K562 (cell line): ENCODE measurements at regions not wholly inside any gene's neighbourhood (a gene's known extent, or its start where the extent isn't known, plus 50 kb on each side); places are given as distances from the start of the nearest gene placed in this dataset.

Experiments
- ATAC-seq: fragments of 200-7000 bp; cut with Tn5 transposase; 3 replicates; pipeline ENCODE4 v1.9.1; 2020; ENCODE audit warnings: moderate library complexity
- BruUV-seq: library from RNA; stranded (reverse); fragments of 400-500 nt; replicated peaks from 2 replicates; lab custom pipeline; 2021; lab: Mats Ljungman, UMichigan
- CTCF ChIA-PET: fragments of 300-600 bp; formaldehyde crosslinking; extraction: SDS; loops from one replicate; lab custom pipeline; 2021; ENCODE audit warnings: low intra/inter-chr PET ratio; lab: Yijun Ruan, JAX
- POLR2A ChIA-PET: fragments of 300-600, 350-650 bp; sonication (Branson Sonifier 250); formaldehyde crosslinking; extraction: SDS; loops from one replicate; lab custom pipeline; 2021; ENCODE audit warnings: antibody characterized with exemption, inconsistent platforms; lab: Yijun Ruan, JAX
- DNase-seq, 4 experiments: peaks; one replicate each; pipeline versions ENCODE4 v3.0.0 to v3.0.0-alpha.2; 2011 to 2018; ENCODE audit warnings: low spot score in 3 of 4, mixed read lengths in 3 of 4; ENCODE audit errors: extremely low read depth in 1 of 4
- FAIRE-seq: peaks from 2 replicates; lab custom pipeline; 2011; peaks lifted over from hg19 to GRCh38; lab: Jason Lieb, UNC
- H2AFZ ChIP-seq: 2 replicates; pipeline ENCODE4 v1.6.0; 2011; ENCODE audit warnings: low read depth, low read length, control low read depth, inconsistent platforms
- H3K27ac ChIP-seq: fragments of 200-600 bp; 3 replicates; pipeline ENCODE4 v1.8.0; 2011; ENCODE audit warnings: low read depth, mild to moderate bottlenecking, control low read depth, inconsistent platforms, low read length, moderate library complexity, mixed read lengths; ENCODE audit errors: extremely low read depth
- H3K27me3 ChIP-seq, 2 experiments: fragments of 300-600 bp in 1 of 2; 2 replicates in 1 of 2; 3 replicates in 1 of 2; pipeline versions ENCODE4 v1.6.0 to v1.8.0; 2011; ENCODE audit warnings: inconsistent platforms in 2 of 2, low read length in 2 of 2, mild to moderate bottlenecking in 1 of 2, mixed read lengths in 1 of 2, moderate library complexity in 1 of 2; ENCODE audit not compliant: control insufficient read depth in 2 of 2, insufficient read depth in 2 of 2
- H3K36me3 ChIP-seq: fragments of 300-600 bp; 3 replicates; pipeline ENCODE4 v1.8.0; 2011; ENCODE audit warnings: mild to moderate bottlenecking, low read length, inconsistent platforms; ENCODE audit not compliant: control insufficient read depth, insufficient read depth
- H3K4me1 ChIP-seq, 2 experiments: fragments of 200-600 bp in 1 of 2; replicated peaks in 1 of 2; 2 replicates in 1 of 2; 3 replicates in 1 of 2; pipeline versions ENCODE4 v1.5.1 to v1.8.0; 2011; ENCODE audit warnings: inconsistent platforms in 2 of 2, low read length in 2 of 2, mild to moderate bottlenecking in 1 of 2, mixed read lengths in 1 of 2, moderate library complexity in 1 of 2; ENCODE audit not compliant: control insufficient read depth in 2 of 2, insufficient read depth in 2 of 2
- H3K4me2 ChIP-seq: 2 replicates; pipeline ENCODE4 v1.6.1; 2011; ENCODE audit warnings: low read length, control low read depth, inconsistent platforms, mixed read lengths; ENCODE audit not compliant: insufficient read depth
- H3K4me3 ChIP-seq: fragments of 200-600 bp; sonication (generic), shearing (Covaris generic); 2 replicates; pipeline ENCODE4 v1.5.1; 2016; ENCODE audit warnings: control low read depth, inconsistent platforms
- H3K79me2 ChIP-seq: fragments of 200-600 bp; 3 replicates; pipeline ENCODE4 v1.8.0; 2011; ENCODE audit warnings: low read length, inconsistent platforms; ENCODE audit not compliant: control insufficient read depth, insufficient read depth
- H3K9ac ChIP-seq, 2 experiments: 2 replicates each; pipeline versions ENCODE4 v1.6.0 to v1.6.1; 2011; ENCODE audit warnings: low read depth in 2 of 2, low read length in 2 of 2, control low read depth in 1 of 2, inconsistent platforms in 1 of 2, mild to moderate bottlenecking in 1 of 2, mixed read lengths in 1 of 2; ENCODE audit not compliant: insufficient read depth in 1 of 2
- H3K9me1 ChIP-seq: one replicate; pipeline ENCODE4 v1.6.0; 2011; ENCODE audit warnings: inconsistent platforms, mild to moderate bottlenecking, low read length, moderate library complexity; ENCODE audit not compliant: control insufficient read depth, insufficient read depth
- H3K9me3 ChIP-seq: replicated peaks from 2 replicates; pipeline ENCODE4 v1.5.1; 2011; ENCODE audit warnings: low read depth, low read length, inconsistent platforms; ENCODE audit not compliant: control insufficient read depth, insufficient read depth
- H4K20me1 ChIP-seq: replicated peaks from 2 replicates; pipeline ENCODE4 v1.6.1; 2011; ENCODE audit warnings: low read length, inconsistent platforms, mixed read lengths; ENCODE audit not compliant: control insufficient read depth, insufficient read depth
- BACH1 ChIP-seq: fragments of 200-800 bp; sonication (Bioruptor generic); IDR thresholded peaks from 2 replicates; pipeline ENCODE4 v1.6.1; 2016; ENCODE audit warnings: missing genetic modification characterization, missing compliant biosample characterization
- HOXB6 ChIP-seq: fragments of 250-450 bp; sonication (Bioruptor Pico); IDR thresholded peaks from 2 replicates; pipeline ENCODE4 v1.5.1; 2022; ENCODE audit warnings: mild to moderate bottlenecking, borderline replicate concordance
- MAZ ChIP-seq, 2 experiments: fragments of 450-650 bp in 1 of 2; sonication (generic) in 1 of 2; formaldehyde crosslinking; IDR thresholded peaks in 1 of 2; conservative IDR thresholded peaks in 1 of 2; 2 replicates each; pipeline versions ENCODE4 v1.4.0 to v1.5.0; 2020; ENCODE audit warnings: mild to moderate bottlenecking in 1 of 2, missing genetic modification reagents in 1 of 2
- MCM7 ChIP-seq, 2 experiments: fragments of 450-650 bp; IDR thresholded peaks; 2 replicates each; pipeline ENCODE4 v1.6.1; 2016 to 2018
- MTA2 ChIP-seq: fragments of 450-650 bp; IDR thresholded peaks from 2 replicates; pipeline ENCODE4 v1.6.1; 2016; ENCODE audit warnings: low read depth
- NEUROD1 ChIP-seq: fragments of 150-350 bp; IDR thresholded peaks from 2 replicates; pipeline ENCODE4 v1.6.1; 2014; ENCODE audit warnings: borderline replicate concordance, low read length, low read depth; ENCODE audit not compliant: partially characterized antibody
- NFYB ChIP-seq: IDR thresholded peaks from 2 replicates; pipeline ENCODE4 v1.6.1; 2011; ENCODE audit warnings: mild to moderate bottlenecking, moderate library complexity; ENCODE audit not compliant: insufficient read length; ENCODE audit errors: extremely low read depth
- RBM15 ChIP-seq: fragments of 200-400 bp; formaldehyde crosslinking; IDR thresholded peaks from 2 replicates; pipeline ENCODE4 v1.6.1; 2018; ENCODE audit warnings: mild to moderate bottlenecking, low read length, moderate library complexity; ENCODE audit not compliant: insufficient read depth
- RFX1 ChIP-seq: fragments of 450-650 bp; IDR thresholded peaks from 2 replicates; pipeline ENCODE4 v1.6.1; 2016; ENCODE audit warnings: mild to moderate bottlenecking, moderate library complexity
- THRAP3 ChIP-seq: fragments of 450-650 bp; IDR thresholded peaks from 2 replicates; pipeline ENCODE4 v1.6.1; 2016; ENCODE audit warnings: mild to moderate bottlenecking, inconsistent platforms, borderline replicate concordance
- ZKSCAN3 ChIP-seq: fragments of 250-450 bp; sonication (Bioruptor Pico); IDR thresholded peaks from 2 replicates; pipeline ENCODE4 v1.4.0; 2020
- in situ Hi-C: fragments of 300-500 bp; cut with MboI; formaldehyde crosslinking; loops from 4 replicates; pipeline ENCODE4 v1.15.0; 2018; ENCODE audit warnings: inconsistent platforms, mixed read lengths
- intact Hi-C: fragments of 100-400 bp; cut with micrococcal nuclease; formaldehyde crosslinking; loops from 2 replicates; pipeline ENCODE4 v1.14.2; 2022
- TF ChIP-seq, protein P1 (sequence below): sonication (generic); formaldehyde crosslinking; IDR thresholded peaks from 2 replicates; pipeline ENCODE4 v1.8.0; 2022; ENCODE audit warnings: mild to moderate bottlenecking, missing genetic modification reagents
- TF ChIP-seq, protein P2 (sequence below): sonication (generic); IDR thresholded peaks from 2 replicates; pipeline ENCODE4 v1.6.1; 2016
- TF ChIP-seq, protein P3 (sequence below): sonication (generic); formaldehyde crosslinking; IDR thresholded peaks from 2 replicates; pipeline ENCODE4 v1.8.0; 2022; ENCODE audit warnings: mild to moderate bottlenecking, missing genetic modification reagents
- TF ChIP-seq, protein P4 (sequence below): fragments of 450-650 bp; IDR thresholded peaks from 2 replicates; pipeline ENCODE4 v1.7.1; 2018; ENCODE audit warnings: mild to moderate bottlenecking, low read depth; ENCODE audit not compliant: partially characterized antibody
- TF ChIP-seq, protein P5 (sequence below): fragments of 450-650 bp; IDR thresholded peaks from 2 replicates; pipeline ENCODE4 v1.6.1; 2016; ENCODE audit warnings: missing biosample characterization, missing genetic modification characterization

DNA sequence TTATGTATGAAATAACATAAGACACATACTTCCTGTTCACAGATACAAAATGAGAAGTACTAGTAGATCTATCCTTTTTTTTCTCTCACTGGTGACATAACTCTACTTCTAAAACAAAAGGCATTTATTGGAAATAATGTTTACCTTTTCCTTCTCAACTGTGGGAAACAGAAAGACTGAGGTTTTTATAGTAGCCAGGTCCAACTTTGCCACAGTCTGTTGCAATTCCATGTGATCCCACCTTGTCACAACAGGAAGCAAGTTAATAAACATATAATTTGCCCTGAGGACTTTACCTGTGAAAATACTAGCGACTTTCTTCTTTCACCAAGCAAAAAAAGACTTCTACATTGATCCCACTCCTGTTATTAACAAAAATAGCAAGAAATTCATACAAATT, 475.8 kb downstream of the PDGFC start (continued):
- TF ChIP-seq, protein P1, sequence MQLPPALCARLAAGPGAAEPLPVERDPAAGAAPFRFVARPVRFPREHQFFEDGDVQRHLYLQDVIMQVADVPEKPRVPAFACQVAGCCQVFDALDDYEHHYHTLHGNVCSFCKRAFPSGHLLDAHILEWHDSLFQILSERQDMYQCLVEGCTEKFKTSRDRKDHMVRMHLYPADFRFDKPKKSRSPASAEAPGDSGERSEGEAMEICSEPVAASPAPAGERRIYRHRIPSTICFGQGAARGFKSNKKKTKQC (CRISPR knock-in tag), result no peak
- TF ChIP-seq NFYB (no peak), HOXB6 (CRISPR knock-in tag) (no peak)
- TF ChIP-seq, protein P2, sequence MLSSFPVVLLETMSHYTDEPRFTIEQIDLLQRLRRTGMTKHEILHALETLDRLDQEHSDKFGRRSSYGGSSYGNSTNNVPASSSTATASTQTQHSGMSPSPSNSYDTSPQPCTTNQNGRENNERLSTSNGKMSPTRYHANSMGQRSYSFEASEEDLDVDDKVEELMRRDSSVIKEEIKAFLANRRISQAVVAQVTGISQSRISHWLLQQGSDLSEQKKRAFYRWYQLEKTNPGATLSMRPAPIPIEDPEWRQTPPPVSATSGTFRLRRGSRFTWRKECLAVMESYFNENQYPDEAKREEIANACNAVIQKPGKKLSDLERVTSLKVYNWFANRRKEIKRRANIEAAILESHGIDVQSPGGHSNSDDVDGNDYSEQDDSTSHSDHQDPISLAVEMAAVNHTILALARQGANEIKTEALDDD, result no peak
- TF ChIP-seq, all 486 proteins: peak for 0

DNA sequence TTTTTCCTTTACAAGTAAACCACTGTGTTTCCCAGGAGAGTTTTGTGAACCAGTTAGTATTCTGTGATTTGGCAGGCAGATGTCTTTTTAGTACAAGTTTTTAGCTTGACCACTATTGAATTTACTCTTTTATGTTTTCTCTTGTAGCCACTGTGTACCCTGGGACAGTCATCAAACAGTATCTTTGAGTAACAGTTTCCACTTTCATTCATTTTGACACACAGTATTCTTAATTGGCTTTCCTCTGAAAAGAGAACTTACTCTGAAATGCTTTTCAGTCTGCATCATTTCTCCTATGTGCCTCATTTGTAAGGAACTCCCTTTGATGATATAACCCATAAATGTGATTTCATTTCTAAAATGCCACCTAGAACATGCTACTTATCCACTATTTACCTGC, 476.5 kb downstream of the PDGFC start:
- no TSS peak for BruUV-seq
- no peak for ATAC-seq
- Histone ChIP-seq H2AFZ (no peak overlapping the region), H3K36me3 (no peaks in the 10 kb centered on the region), H3K4me2 (no peak overlapping the region), H3K27ac (no peak overlapping the region), H3K9ac (no peak overlapping the region), H3K4me3 (no peak overlapping the region), H3K4me1 (no peaks in the 10 kb centered on the region), H3K27me3 (no peaks in the 10 kb centered on the region), H3K79me2 (no peaks in the 10 kb centered on the region), H3K9me3 (no peaks in the 10 kb centered on the region), H4K20me1 (no peaks in the 10 kb centered on the region), H3K9me1 (no peaks in the 10 kb centered on the region)
- intact Hi-C loops, result no loop called here
- in situ Hi-C loops, result no loop called here
- FAIRE-seq, result no peak
- POLR2A ChIA-PET, result no interaction called here
- DNase-seq, result no peak
- CTCF ChIA-PET, result no interaction called here
- TF ChIP-seq ZKSCAN3 (CRISPR knock-in tag) (no peak), THRAP3 (no peak), MTA2 (no peak), BACH1 (tag) (no peak), NEUROD1 (no peak), MCM7 (IDR thresholded peaks at IDR 0.05) (no peak), MAZ (CRISPR knock-in tag; conservative IDR thresholded peaks at IDR 0.05 in 1 of 2, IDR thresholded peaks at IDR 0.05 in 1 of 2) (no peak), RFX1 (no peak), RBM15 (no peak)
- TF ChIP-seq, protein P3, sequence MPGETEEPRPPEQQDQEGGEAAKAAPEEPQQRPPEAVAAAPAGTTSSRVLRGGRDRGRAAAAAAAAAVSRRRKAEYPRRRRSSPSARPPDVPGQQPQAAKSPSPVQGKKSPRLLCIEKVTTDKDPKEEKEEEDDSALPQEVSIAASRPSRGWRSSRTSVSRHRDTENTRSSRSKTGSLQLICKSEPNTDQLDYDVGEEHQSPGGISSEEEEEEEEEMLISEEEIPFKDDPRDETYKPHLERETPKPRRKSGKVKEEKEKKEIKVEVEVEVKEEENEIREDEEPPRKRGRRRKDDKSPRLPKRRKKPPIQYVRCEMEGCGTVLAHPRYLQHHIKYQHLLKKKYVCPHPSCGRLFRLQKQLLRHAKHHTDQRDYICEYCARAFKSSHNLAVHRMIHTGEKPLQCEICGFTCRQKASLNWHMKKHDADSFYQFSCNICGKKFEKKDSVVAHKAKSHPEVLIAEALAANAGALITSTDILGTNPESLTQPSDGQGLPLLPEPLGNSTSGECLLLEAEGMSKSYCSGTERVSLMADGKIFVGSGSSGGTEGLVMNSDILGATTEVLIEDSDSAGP (CRISPR knock-in tag), result no peak
- TF ChIP-seq, protein P4, sequence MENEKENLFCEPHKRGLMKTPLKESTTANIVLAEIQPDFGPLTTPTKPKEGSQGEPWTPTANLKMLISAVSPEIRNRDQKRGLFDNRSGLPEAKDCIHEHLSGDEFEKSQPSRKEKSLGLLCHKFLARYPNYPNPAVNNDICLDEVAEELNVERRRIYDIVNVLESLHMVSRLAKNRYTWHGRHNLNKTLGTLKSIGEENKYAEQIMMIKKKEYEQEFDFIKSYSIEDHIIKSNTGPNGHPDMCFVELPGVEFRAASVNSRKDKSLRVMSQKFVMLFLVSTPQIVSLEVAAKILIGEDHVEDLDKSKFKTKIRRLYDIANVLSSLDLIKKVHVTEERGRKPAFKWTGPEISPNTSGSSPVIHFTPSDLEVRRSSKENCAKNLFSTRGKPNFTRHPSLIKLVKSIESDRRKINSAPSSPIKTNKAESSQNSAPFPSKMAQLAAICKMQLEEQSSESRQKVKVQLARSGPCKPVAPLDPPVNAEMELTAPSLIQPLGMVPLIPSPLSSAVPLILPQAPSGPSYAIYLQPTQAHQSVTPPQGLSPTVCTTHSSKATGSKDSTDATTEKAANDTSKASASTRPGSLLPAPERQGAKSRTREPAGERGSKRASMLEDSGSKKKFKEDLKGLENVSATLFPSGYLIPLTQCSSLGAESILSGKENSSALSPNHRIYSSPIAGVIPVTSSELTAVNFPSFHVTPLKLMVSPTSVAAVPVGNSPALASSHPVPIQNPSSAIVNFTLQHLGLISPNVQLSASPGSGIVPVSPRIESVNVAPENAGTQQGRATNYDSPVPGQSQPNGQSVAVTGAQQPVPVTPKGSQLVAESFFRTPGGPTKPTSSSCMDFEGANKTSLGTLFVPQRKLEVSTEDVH, result no peak
- TF ChIP-seq, protein P5, sequence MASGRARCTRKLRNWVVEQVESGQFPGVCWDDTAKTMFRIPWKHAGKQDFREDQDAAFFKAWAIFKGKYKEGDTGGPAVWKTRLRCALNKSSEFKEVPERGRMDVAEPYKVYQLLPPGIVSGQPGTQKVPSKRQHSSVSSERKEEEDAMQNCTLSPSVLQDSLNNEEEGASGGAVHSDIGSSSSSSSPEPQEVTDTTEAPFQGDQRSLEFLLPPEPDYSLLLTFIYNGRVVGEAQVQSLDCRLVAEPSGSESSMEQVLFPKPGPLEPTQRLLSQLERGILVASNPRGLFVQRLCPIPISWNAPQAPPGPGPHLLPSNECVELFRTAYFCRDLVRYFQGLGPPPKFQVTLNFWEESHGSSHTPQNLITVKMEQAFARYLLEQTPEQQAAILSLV (tag), result no peak
